ENCODE measurements at regions not wholly inside any gene's neighbourhood (a gene's known extent, or its start where the extent isn't known, plus 50 kb on each side); places are given as distances from the start of the nearest gene placed in this dataset.

DNA sequence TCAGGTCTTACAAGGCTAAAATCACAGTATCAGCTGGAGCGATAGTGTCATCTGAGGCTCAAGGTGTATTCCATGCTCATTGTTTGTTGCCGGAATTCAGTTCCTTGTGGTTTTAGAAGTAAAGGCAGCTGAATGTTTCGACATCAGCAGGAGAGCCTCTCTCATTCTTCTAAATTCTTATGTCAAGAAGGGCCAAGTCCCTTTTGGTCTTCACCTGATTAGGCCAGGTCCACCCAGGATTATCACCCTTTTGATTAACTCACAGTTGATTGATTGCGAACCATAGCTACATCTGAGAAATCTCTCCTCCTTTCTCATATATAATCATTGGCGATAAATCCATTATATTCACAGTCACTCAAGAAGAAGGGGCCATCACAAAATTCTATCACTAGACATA lies 806.7 kb upstream of the PRMT6 start:
- 63 to 87% (median 69%) methylated on average over 5 of the region's 5 CpGs for WGBS, 5 donors
- H3K4me1 ChIP-seq: no peaks in the 10 kb centered on the region
- intact Hi-C loops (cut with DNase I; ENCODE audit: low total_unique reads): no loop called here
- H3K27me3 ChIP-seq (replicated peaks in 1 of 7): no peaks in the 10 kb centered on the region
- H3K4me3 ChIP-seq: no peak overlapping the region
- H3K27ac ChIP-seq: no peak overlapping the region
- no peaks in the 10 kb centered on the region for H3K36me3 ChIP-seq
- H3K9me3 ChIP-seq: peaks cover 0 to 5% (median 0%) of the 10 kb centered on the region in 8 donors
- no peak for DNase-seq
- TF ChIP-seq POLR2A (IDR thresholded peaks at IDR 0.05) (no peak), CTCF (IDR thresholded peaks at IDR 0.05 in 8 of 11, conservative IDR thresholded peaks at IDR 0.05 in 3 of 11) (no peak), POLR2AphosphoS5 (IDR thresholded peaks at IDR 0.05) (no peak)

- Histone ChIP-seq H3K4me3 (no peak overlapping the region), H3K27ac (no peak overlapping the region), H3K36me3 (no peaks in the 10 kb centered on the region), H3K4me1 (no peaks in the 10 kb centered on the region), H3K27me3 (replicated peaks in 1 of 7) (no peaks in the 10 kb centered on the region), H3K9me3 (peaks cover 0 to 13% (median 3%) of the 10 kb centered on the region in 8 donors)
- no peak for DNase-seq
- intact Hi-C loops (cut with DNase I; ENCODE audit: low total_unique reads): no loop called here
- TF ChIP-seq POLR2A (IDR thresholded peaks at IDR 0.05) (no peak), POLR2AphosphoS5 (IDR thresholded peaks at IDR 0.05) (no peak), CTCF (IDR thresholded peaks at IDR 0.05 in 8 of 11, conservative IDR thresholded peaks at IDR 0.05 in 3 of 11) (no peak)
- 82 to 88% (median 85%) methylated on average over 1 of the region's 1 CpG for WGBS, 5 donors
Measured at GRCh38 chr1:106254748-106255147, 801.7 kb upstream of the PRMT6 start.

DNA sequence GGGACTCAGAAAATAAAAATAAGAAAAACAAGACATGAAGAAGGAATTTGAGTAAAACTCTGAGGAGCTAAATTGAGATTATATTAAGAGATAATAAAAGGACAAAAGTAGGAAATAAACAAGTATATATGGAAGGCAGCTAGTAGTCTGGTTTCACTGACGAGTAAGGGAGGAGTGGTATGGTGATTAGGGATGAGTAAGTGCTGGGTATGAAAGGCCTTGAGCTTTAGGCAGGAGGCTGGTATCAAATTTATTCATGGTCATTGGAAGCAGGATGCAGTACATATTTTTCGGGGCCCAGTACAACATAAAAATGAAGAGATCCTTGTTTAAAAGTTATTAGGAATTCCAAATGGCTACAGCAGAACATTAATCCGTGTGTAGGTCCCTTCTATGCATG lies 789.7 kb upstream of the PRMT6 start:
- TF ChIP-seq POLR2A (IDR thresholded peaks at IDR 0.05) (no peak), POLR2AphosphoS5 (IDR thresholded peaks at IDR 0.05) (no peak), CTCF (IDR thresholded peaks at IDR 0.05 in 8 of 11, conservative IDR thresholded peaks at IDR 0.05 in 3 of 11) (no peak)
- H3K9me3 ChIP-seq: peaks cover 0 to 36% (median 4%) of the 10 kb centered on the region in 8 donors
- no peak for DNase-seq
- intact Hi-C loops (cut with DNase I; ENCODE audit: low total_unique reads): no loop called here
- no peak overlapping the region for H3K4me3 ChIP-seq
- H3K36me3 ChIP-seq: no peaks in the 10 kb centered on the region
- no peaks in the 10 kb centered on the region for H3K4me1 ChIP-seq
- WGBS, 5 donors: 48 to 66% (median 60%) methylated on average over 3 of the region's 3 CpGs
- no peak overlapping the region for H3K27ac ChIP-seq
- no peaks in the 10 kb centered on the region for H3K27me3 ChIP-seq (replicated peaks in 1 of 7)

GRCh38 chr1:106268070-106268469 lies 788.4 kb upstream of the PRMT6 start:
- Histone ChIP-seq H3K4me1 (no peaks in the 10 kb centered on the region), H3K4me3 (no peak overlapping the region), H3K27ac (no peak overlapping the region), H3K27me3 (replicated peaks in 1 of 7) (no peaks in the 10 kb centered on the region), H3K9me3 (peaks cover 0 to 35% (median 2%) of the 10 kb centered on the region in 8 donors), H3K36me3 (no peaks in the 10 kb centered on the region)
- no peak for DNase-seq
- WGBS, 5 donors: 24 to 33% (median 30%) methylated on average over 5 of the region's 5 CpGs
- intact Hi-C loops (cut with DNase I; ENCODE audit: low total_unique reads): no loop called here
- no peak for TF ChIP-seq POLR2AphosphoS5 (IDR thresholded peaks at IDR 0.05)
- TF ChIP-seq POLR2A (IDR thresholded peaks at IDR 0.05): no peak
- TF ChIP-seq CTCF (IDR thresholded peaks at IDR 0.05 in 8 of 11, conservative IDR thresholded peaks at IDR 0.05 in 3 of 11): no peak
